DMS53 treated with DMSO at 0.1 percent for 48 hours (cell line): ENCODE measurements at regions not wholly inside any gene's neighbourhood (a gene's known extent, or its start where the extent isn't known, plus 50 kb on each side); places are given as distances from the start of the nearest gene placed in this dataset.
"Not testable (repeated sequence)": the region's sequence is repeated elsewhere in the genome, so short reads cannot be mapped to it uniquely, and the experiment has no call there.

Experiments used
- DNase-seq: peaks from one replicate; lab custom pipeline; 2025; ENCODE audit not compliant: unreplicated experiment; lab: John Stamatoyannopoulos, UW

DNA sequence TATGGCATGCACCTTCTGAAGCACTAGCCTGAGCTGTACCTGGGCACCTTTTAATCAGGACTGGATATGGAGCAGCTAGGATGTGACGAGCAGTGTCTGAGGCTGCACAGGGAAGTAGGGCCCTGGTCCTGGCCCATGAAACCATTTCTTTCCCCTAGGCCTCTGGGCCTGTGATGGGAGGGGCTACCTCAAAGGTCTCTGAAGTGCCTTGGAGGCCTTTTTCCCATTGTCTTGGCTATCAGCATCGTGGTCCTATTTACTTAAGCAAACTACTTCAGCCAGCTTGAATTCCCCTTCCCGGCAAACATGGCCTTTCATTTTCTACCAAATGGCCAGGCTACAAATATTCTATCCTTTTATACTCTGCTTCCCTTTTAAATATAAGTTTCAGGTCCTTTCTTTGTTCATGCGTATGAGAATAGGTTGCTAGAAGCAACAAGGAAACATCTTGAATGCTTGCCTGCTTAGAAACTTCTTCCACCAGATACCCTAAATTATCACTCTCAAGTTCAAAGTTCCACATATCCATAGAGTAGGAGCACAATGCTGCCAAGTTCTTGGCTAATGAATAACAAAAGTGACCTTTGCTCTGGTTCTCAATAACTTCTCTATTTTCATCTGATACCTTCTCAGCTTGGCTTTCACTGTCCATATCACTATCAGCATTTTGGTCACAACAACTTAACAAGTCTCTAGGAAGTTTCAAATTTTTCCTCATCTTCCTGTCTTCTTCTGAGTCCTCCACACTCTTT is 673.1 kb downstream of the HTR1B start:
- DNase-seq = peak; percentile 47

DNA sequence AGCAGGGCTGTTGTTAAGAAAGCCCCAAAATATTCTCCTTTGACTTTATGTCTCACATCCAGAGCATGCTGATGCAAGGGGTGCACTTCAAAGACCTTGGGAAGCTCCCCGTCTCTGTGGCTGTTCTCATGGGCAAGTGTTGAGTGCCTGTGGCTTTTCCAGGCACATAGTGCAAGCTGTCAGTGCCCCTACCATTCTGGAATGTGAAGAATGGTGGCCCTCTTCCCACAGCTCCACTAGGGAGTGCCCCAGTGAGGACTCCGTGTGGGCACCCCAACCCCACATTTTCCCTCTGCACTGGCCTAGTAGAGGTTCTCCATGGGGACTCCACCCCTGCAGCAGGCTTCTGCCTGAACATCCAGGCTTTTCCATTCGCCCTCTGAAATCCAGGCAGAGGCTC is 673.7 kb downstream of the HTR1B start:
- no peak for DNase-seq

DNA sequence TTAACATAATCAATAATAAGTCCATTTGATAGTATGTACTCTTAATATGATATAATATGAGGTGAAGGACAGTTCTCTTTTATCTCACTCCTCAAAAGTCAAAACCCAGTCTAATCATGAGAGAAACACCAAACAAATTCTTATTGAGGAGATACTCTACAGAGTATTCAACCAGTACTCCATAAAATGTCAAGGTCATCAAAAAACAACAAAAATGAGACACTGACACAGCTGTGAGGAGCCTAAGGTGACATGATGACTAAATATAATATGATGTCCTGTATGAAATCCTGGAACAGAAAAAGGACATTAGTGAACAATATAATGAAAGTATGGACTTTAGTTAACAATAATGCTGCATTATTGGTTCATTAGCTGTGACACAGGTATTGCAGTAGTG is 675.1 kb downstream of the HTR1B start:
- DNase-seq = no peak

DNA sequence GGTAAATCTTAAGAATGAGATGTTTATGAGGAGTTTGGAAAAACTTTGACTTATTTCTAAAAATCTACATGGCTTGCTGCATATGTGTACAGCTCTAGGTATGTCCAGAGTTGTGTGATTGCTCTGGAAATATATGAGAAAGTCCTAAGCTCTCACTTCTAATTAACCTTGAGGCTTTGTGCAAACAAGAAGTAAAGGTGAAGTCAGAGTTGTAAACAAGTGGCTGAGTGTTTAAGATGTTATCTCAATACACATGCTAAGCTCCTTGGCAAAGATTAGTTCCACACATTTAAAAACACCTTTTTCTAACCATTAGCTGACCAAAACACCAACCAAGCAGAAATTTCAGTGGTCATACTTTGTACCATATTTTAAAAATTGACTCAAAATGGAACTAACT is 684.2 kb downstream of the HTR1B start:
- no peak for DNase-seq

DNA sequence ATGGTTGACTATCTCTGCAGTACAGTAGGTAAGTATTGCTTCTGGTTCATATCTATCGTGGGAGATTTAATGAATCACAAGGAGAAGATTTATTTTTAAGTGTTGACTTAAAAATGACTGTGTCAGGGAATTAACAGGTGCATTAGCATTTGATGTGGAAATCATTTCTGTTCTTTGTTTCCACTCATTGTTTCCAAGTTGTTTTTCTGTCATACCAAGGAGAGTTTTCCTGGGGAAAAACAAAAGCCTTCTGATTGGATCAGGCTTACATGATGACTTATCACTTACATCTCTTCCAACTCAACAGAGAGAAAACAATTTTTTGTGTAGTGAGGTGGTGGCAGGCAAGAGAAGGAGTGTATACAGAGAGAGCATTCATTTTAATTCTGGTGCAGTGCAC is 686.4 kb downstream of the HTR1B start:
- no peak for DNase-seq

DNA sequence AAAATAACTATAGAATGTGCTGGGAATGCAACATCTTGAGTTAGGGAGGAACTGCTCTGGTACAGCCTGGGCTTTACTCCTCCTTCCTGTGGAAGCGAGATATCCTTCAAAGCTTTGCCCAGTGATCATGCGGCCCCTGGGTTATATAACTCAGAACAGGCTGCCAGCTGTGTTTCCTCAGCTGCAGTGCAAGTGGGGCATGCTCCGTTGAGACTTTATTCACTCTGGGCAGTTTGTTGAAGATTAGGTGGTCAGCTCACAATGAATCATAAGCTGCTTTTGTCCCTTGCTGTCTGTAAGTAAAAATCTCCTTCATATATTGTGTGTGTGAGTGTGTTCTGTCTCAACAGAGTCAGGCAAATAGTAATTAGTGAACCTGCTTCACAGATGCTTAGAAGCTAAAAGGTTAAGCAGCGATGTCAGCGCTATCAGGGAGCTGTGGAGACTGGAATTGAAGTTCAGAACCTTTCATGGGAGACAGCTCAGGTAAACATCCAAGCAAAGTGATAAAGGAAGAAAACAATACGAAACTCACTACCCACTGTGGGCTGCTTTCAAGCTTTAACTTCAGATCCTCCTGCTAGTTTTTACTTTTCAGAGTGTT is 688.4 kb downstream of the HTR1B start:
- DNase-seq = peak; percentile 91

DNA sequence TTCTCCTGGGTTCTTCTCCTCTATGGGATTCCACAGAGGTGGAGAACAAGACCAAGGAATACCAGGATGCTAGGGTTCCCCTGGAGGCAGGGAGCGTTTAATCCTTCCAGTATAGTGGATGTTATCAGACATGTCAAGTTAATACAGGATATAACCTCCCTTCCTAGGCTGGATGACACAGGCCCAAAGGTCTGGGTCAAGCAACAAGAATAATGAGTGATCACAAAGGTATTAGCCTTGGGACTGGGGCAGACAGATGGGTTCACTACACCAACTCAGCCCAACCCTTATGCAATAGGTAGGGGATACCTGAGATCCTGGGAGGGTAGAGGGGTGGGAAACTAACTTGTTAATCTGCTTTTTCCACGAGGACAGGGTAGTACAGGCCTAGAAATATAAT is 690.3 kb downstream of the HTR1B start:
- no peak for DNase-seq

DNA sequence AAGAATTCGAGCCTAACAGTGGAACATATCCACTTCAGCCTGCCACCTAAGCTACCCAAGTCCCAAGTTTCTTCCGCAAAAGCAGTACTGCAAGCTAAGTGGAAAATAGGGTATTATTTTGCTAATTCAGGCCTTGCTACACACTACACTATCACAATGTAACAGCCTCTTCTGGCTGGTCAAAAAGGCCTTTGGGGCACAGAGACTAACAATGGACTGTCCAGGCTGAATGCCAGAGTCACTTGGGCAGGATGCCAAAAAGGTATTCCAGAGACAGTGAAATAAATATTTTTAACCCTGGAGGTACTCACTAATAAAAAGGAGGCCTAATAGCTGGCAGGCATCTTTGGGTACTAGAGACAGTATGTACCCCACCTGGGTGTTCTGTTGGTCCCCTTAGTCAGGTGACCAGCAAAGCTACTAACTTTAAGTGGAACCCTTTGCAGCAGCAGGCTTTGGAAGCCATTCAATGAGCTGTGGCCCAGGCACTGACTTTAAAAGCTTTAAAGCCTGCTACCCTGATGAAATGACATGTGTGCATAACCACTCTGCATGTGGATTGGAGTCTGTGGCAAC is 692.1 kb downstream of the HTR1B start:
- DNase-seq = no peak

DNA sequence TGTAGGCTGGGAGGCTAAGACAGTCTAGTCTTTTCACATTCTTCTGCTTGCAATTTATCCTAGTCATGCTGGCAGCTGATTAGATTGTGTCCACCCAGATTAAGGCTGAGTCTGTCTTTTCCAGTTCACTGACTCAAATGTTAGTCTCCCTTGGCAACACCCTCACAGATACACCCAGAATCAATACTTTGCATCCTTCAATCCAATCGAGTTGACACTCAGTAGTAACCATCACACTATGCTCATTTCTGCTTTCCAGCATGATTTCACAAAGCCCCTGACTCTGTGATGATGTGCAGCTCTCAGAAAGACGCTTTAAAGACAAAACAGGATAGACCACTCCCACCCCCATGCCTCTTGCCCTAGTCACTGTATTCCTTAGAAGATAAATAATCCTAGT is 693.0 kb downstream of the HTR1B start:
- DNase-seq = no peak

DNA sequence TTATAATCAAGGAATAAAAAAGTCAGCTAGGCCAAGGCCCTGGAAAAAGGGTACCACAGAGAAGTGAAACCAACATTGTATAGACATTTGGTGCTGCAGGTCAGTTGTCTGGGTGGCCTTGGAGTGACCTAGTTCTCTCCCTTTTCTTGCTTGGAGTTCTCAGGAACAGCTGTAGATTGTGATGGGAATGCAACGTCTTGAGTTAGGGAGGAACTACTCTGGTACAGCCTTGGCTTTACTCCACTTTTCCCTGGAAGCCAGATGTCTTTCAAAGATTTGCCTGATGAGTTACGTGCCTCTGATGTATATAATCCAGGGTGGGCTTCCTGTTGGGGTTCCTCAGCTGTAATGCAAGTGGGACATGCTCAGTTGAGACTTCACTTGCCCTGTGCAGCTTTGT is 694.7 kb downstream of the HTR1B start:
- DNase-seq = no peak

DNA sequence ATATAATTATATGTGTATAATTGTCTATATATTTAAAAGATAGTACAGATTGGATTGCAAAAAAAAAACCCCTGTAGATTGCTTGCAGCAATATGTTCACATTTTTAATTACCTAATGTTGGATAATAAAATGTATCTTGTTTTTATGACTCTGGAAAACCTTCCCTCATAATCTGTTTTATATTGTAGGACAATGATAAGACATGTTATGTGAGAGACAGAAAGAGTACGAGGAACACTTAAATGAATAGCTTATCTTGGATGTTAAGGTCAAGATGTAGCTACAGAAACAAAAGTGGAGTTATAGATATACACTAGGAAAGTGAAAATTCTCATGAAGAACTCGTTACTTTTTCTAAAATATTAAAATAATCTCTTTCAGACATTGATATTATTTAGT is 691.6 kb upstream of the IMPG1 start:
- no peak for DNase-seq

DNA sequence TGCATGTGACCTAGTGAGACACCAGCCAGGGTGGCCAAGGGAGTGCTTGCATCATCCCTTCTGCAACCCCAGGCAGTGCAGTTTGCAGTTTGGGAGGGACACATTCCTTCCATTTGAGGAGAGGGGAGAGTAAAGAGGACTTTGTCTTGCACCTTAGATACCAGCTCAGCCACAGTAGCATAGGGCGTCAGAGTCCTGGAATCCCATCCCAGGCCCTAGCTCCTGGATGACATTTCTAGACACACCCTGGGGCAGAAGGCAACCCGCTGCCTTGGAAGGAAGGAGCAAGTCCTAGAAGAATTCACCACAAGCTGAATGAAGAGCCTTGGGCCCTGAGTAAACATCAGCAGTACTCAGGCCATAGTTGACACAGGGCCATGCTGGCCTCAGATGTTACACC is 680.4 kb upstream of the IMPG1 start:
- no peak for DNase-seq

DNA sequence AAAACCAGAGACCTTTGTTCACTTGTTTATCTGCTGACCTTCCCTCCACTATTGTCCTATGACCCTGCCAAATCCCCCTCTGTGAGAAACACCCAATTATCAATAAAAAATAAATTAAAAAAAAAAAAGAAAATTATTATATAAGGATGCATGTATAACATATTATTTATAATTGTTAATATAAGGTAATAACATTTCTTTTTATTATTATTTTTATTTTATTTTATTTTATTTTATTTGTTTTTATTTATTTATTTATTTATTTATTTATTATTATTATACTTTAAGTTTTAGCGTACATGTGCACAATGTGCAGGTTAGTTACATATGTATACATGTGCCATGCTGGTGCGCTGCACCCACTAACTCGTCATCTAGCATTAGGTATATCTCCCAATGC is 672.9 kb upstream of the IMPG1 start:
- DNase-seq = not testable (repeated sequence)

DNA sequence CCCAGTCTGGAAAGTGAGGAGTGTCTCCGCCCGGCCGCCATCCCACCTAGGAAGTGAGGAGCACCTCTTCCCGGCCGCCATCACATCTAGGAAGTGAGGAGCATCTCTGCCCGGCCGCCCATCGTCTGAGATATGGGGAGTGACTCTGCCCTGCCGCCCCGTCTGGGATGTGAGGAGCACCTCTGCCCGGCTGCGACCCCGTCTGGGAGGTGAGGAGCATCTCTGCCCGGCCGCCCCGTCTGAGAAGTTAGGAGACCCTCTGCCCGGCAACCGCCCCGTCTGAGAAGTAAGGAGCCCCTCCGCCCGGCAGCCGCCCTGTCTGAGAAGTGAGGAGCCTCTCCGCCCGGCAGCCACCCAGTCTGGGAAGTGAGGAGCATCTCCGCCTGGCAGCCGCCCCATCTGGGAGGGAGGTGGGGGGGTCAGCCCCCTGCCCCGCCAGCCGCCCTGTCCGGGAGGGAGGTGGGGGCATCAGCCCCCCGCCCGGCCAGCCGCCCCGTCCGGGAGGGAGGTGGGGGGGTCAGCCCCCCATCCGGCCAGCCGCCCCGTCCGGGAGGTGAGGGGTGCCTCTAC is 671.8 kb upstream of the IMPG1 start:
- DNase-seq = not testable (repeated sequence)

DNA sequence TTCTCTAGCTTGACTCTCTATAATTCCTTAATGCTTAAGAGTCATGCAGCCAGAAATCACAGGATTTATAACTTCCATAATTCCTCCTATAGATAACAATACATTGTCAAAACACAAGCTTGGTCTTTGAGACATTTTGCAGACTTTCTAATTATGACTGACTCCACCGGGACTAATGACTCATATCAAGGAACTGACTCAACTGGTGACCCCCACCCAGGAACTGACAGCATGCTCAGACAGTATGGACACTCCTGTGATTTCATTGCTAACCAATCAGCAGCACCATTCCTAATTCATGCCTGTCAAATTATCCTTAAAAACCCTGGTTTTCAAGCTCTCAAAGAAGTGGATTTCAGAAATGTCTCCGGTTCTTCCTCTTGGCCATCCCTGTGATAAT is 670.5 kb upstream of the IMPG1 start:
- no peak for DNase-seq

DNA sequence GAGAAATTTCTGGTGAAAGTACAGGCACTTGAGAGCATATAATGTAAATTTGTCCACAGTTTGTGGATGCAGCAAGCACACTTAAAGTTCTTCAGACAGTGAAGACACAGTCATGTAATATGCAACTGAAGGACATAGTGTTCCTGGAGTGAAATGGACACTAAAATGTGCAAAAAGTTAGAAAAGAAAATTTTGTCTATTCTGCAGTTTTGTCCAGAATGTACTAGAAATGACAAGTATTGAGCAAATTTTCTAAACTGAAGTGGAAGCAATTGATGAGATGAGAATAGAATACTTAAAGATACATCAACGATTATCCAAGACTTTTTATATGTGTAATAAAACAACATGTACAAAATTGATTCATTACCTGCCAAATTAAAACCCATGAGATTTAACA is 647.0 kb upstream of the IMPG1 start:
- DNase-seq = no peak

DNA sequence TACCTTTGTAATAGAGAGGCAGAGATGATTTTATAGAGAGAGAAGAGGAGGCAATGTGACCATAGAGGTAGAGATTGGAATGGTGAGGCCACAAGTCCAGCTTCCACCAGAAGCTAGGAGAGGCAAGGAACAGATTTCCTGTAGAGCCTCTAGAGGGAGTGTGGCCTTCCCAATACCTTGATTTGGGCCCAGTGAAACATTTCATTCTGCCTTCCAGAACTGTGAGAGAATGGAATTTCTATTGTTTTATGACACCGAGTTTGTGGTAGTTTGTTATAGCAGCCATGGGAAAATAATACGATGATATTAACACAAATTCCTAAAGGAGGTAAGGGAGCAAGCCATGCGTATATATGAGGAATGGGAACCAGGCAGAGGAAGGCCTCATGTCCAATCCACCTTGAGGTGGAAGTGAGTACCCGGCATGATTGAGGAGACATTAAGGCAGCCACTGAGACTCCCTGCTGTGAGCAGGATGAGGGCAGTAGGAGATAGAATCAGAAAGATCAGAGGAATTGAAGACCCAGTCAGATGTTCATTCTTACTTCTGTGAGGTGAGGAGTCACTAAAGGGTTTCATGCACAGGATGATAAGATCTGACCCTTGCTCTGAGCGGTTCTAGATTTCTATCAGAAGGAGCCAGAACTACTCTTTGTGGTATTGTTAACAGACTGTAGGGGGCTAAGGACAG is 636.3 kb upstream of the IMPG1 start:
- peak; percentile 8 for DNase-seq

DNA sequence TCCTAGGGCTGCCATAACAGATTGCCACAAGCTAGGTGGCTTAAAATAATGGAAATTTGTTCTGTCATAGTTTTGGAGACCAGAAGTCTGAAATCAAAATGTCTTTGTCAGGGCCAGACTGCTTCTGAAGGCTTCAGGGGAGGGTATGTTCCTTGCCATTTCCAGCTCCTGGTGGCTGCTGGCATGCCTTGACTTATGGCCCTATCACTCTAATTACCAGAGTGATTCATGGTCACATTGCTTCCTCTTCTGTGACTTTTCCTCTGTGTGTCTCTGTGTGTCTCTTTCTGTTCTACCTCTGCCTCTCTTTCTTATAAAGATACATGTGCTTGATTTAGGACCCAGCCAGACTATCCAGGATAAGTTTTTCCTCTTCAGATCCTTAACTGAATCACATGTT is 635.2 kb upstream of the IMPG1 start:
- no peak for DNase-seq

DNA sequence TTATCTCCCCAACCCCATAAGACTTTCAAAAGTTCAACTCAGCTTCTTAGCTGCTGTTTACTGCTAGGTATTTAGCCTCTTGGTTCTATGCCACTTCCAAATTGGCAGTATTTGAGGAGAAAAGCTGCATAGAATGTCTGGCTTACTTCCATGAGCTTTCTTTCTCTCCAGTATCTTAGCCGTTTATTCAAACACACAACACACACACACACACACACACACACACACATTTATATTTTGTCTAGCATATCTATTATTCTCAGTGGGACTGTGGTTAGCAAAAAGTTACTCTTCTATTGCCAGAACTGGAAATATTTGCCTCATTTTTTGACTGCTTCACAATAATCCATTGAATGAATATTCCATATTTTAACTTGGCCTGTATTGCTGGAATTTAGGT is 634.2 kb upstream of the IMPG1 start:
- DNase-seq = no peak

DNA sequence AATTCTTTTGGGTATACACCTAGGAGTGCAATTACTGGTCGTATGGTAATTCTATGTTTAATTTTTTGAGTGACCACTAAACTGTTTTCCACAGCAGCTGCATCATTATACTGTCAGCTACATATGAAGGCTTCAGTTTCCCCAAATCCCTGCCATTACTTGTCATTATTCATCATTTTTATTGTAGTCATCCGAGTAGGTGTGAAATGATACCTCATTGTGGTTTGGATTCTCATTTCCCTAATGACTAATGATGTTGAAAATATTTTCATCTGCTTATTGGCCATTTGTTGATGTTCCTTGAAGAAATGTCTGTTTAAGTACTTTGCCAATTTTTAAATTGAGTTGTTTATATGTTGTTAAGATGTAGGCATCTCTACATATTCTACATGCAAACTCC is 633.6 kb upstream of the IMPG1 start:
- DNase-seq = no peak

DNA sequence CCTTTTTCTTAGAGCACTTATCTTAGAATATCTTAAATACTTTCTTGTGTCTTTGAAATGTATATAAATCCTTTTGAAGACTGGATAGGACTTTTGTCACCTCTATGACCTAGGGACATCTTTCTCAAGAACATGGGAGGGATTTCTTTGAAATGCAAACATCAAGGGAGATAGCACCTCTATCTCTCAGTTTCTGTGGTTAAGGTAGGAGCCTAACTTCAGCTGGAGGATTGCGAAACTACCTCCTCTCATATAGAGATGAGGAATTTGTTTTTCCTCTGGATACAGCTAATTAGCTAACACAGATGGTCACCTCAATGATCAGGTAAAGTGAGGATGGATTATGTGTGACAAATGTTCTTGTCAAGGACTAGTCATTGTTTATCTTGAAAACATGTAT is 631.3 kb upstream of the IMPG1 start:
- DNase-seq = no peak

DNA sequence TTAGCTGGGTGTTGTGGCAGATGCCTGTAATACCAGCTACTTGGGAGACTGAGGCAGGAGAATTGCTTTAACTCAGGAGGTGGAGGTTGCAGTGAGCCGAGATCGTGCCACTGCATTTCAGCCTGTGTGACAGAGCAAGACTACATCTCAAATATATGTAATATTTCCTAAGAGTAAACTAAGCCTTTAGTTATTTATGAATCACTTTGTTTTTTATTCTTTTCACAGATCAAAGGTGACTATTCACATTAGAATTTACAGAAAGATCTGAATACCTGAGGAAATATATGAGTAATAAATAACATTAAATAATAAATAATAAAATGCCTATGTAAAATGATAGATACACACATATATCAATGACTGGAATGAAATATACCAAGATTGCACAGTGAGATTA is 630.8 kb upstream of the IMPG1 start:
- DNase-seq = no peak
